Urothelium cell line (cell line): ENCODE measurements at regions not wholly inside any gene's neighbourhood (a gene's known extent, or its start where the extent isn't known, plus 50 kb on each side); places are given as distances from the start of the nearest gene placed in this dataset.
"Not testable (repeated sequence)": the region's sequence is repeated elsewhere in the genome, so short reads cannot be mapped to it uniquely, and the experiment has no call there.

Experiments
- DNase-seq: peaks from one replicate; pipeline ENCODE4 v3.0.0; 2011; ENCODE audit warnings: low spot score, mixed read lengths
- FAIRE-seq: peaks from 2 replicates; lab custom pipeline; 2011; peaks lifted over from hg19 to GRCh38; lab: Jason Lieb, UNC

DNA sequence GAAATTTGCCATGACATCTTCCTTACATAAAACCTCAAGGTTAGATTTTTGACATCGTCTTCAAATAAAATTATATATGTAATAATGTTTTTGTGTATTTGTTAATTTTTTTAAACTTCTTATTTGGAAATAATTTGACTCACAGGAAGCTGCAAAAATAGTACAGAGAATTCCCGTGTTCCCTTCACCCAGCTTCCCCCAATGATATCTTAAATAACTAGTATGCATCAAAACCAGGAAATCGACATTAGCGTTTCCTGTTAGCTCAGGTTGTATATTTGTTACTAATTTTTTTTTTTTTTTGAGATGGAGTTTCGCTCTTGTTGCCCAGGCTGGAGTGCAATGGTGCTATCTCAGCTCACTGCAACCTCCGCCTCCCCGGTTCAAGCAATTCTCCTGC lies 86.3 kb upstream of the SPRY4 start:
- no peak for FAIRE-seq

GRCh38 chr5:142408981-142409481 lies 84.2 kb upstream of the SPRY4 start:
- no peak for FAIRE-seq
- no peak for DNase-seq

More for the DNA sequence above, 86.3 kb upstream of the SPRY4 start:
- no peak for DNase-seq

DNA sequence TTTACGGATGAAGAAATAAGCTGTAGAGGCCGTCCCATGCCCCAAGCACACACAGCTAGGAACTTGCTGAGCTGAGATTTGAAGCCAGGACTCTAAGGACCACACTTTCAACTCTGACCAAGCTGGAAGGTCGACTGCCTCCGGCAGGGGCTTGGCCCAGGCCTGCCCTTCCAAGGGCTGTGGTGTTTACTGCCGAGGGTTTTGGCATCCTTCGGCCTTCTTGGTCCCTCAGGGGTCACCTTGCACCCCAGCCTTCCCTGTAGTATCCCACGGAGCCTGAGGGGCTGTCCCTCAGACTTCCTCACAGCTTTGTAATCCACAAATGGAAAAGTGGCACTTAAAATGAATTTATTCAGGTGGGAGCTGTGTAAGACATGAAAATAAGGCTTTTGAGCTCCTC lies 83.7 kb upstream of the SPRY4 start:
- no peak for DNase-seq
- FAIRE-seq = no peak

- DNase-seq (no peak), FAIRE-seq (no peak)
Measured at GRCh38 chr5:142405814-142406395, 81.1 kb upstream of the SPRY4 start.

- FAIRE-seq (no peak), DNase-seq (no peak)
Measured at GRCh38 chr5:142405023-142405422, 80.2 kb upstream of the SPRY4 start.

GRCh38 chr5:142404046-142404477 lies 79.2 kb upstream of the SPRY4 start:
- DNase-seq (no peak), FAIRE-seq (no peak)

DNA sequence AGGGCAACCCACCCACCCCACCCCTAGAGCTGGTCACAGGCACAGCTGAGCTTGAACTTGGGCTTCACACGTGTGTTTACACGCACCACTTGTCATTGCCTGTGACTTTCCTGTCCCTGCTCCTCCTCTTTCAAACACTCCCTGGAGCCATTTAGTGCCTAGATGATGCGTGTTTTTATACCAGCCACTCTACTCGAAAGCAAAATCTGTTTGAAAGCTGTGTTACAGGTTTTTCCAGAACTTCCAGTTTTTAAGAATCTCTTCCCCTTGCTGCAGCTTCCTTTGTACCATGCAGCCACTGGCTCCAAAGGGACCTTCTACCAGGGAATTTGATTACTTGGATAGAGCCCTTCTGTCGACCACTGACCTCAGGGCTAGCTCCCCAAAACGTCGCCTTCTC lies 78.8 kb upstream of the SPRY4 start:
- no peak for DNase-seq
- no peak for FAIRE-seq

DNA sequence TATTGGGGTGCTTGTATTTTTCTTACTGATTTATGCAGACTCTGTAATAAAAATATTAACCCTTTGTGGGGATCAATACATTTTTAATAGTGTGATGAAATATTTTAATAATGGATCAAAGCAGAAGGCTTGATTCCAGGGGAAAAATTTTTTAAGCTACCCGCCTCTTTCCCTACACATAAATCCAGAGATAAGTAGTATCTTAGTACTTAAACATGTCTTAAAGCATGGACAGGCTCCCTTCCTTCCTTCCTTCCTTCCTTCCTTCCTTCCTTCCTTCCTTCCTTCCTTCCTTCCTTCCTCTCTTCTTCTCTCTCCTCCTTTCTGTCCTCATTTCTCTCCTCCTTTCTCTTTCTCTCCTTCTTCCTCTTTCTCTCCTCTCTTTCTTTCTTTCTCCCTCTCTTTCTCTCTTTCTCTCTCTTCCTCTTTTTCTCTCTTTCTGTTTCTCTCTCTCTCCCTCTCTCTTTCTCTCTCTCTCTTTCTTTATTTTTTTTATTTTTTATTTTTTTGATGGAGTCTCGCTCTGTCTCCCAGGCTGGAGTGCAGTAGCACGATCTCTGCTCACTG lies 78.0 kb upstream of the SPRY4 start:
- FAIRE-seq = no peak
- no peak for DNase-seq

GRCh38 chr5:142400415-142400814 lies 75.6 kb upstream of the SPRY4 start:
- DNase-seq (no peak), FAIRE-seq (no peak)

- DNase-seq = no peak
- no peak for FAIRE-seq
Measured at GRCh38 chr5:142399891-142400290, 75.1 kb upstream of the SPRY4 start.

- no peak for DNase-seq
- FAIRE-seq = no peak
Measured at GRCh38 chr5:142398730-142399055, 73.9 kb upstream of the SPRY4 start.

DNA sequence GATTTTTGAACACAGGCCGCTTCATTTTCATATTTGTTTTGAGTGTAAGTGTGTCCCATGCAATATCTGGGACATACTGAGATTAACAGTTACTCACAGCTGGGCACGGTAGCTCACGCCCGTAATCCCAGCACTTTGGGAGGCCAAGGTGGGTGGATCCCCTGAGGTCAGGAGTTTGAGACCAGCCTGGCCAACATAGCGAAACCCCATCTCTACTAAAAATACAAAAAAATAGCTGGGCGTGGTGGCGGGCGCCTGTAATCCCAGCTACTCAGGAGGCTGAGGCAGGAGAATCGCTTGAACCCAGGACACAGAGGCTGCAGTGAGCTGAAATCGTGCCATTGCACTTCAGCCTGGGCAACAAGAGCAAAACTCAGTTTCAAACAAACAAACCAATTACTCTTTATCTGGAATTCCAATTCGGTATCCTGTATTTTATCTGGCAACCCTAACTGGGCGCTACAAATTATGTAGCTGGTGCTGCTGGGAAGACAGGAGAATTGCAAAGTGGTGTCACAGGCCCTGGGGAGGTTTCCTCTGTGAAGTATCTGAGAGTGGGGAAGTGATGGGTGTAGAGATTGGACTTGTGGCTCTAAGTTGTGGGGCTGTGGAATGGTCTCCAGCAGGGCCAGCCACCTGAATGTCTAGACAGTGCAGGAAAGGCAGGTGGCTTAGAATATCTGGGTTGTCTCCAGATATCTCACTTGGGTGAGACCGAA lies 73.3 kb upstream of the SPRY4 start:
- not testable (repeated sequence) for DNase-seq, FAIRE-seq

DNA sequence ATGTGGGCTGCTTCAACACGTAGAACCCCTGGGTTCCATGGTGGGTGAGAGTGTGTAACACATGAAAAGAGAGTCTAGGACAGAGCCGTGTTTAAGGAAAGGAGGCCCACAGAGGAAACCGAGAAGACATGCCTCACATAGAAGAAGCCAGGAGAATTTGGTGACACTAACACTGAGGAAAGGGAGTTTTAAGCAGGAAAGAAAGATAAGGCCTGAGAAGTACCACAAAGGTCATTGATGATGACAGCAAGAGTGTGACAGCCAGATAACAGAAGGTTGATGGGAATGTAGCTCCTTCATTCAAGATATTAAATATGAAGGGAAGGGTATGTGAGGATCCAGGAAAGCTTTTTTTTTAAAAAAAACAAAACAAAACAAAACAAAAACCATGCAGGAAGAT lies 72.4 kb upstream of the SPRY4 start:
- FAIRE-seq = no peak

DNA sequence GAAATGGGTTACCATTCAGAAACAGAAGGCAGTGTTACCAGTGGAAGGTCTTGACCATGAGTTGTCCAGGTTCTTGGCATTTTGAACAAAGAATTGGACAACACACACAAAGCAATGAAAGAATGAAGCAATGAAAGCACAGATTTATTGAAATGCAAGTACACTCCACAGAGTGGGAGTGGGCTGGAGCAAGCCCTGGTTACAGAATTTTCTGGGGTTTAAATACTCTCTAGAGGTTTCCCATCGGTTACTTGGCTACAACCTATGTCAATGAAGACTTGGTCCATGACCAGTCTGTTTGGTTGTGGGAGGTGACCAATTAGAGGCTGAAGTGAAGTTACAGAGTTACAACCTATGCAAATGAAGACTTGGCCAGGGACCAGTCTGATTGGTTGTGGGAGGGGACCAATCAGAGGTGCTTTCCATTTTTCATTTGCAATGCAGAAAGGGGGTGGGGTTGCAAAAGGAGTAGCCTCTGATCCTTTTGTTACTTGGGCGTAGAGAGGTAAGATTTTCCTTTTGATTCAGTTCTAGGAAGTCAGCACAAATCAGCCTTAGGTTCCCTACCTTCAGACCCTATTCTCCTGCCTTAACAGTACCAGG lies 71.7 kb upstream of the SPRY4 start:
- DNase-seq (no peak), FAIRE-seq (no peak)

More for the DNA sequence above, 72.4 kb upstream of the SPRY4 start:
- DNase-seq = no peak

DNA sequence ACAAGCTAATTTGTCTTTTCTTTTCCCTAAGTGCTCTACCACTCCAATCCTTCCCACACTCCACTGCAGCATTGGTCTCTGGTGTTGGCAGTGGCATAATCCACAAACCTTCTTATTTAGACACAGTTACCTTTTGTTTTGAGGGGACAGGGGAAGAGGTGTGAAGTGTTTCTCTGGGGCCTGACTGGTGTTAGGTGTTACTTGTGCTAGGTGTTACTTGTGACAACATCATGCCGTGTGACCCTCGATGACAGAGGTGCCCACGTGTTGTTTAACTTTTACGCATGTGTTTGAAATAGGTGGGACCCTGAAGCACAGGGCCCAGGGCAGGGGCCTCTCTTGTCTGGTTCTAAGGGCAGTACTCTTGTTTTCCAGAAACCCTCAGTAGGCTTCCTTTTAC lies 70.5 kb upstream of the SPRY4 start:
- DNase-seq (no peak), FAIRE-seq (no peak)

DNA sequence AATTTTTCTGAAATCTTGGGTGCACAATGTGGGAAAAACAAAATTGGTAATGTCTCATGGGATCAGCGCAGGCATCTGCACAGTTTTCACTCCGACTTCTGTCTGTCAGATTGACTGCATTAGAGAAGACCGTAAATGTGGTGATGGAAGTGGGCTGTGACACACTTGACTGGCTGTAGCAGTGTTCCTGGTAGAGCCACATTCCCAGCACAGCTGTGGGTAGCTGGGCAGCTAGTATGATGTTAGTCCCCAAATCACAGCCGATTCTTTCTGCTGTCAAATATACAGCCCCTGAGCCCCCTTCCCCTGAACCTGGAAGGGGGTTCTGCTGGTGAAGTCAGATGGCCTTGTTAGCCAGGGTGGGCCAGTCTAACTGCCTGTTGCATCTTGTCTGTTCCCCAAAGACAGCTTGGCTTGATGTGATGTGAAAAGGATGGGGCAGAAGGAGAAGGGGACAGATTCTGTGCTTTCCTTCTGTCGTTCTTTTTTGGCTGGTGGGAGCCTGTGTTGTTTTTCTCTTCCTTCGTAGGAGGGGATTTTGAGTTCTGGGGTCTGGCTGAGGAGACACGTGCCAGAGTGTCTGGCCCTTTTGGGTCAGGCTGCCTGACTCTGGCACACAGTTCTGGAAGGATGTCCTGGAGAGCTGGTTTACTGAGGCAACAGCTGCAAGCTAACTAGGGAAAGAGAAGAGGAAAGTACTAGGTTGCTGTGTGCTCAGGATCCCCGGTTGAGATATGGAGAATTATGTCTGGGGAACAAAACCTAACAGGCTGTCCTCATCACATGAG lies 66.4 kb upstream of the SPRY4 start:
- no peak for FAIRE-seq
- DNase-seq = no peak

GRCh38 chr5:142390334-142390733 lies 65.5 kb upstream of the SPRY4 start:
- DNase-seq (no peak), FAIRE-seq (no peak)

- DNase-seq = no peak
- FAIRE-seq = no peak
Measured at GRCh38 chr5:142388696-142389095, 63.9 kb upstream of the SPRY4 start.

- FAIRE-seq (no peak), DNase-seq (no peak)
Measured at GRCh38 chr5:142387024-142387682, 62.3 kb upstream of the SPRY4 start.

DNA sequence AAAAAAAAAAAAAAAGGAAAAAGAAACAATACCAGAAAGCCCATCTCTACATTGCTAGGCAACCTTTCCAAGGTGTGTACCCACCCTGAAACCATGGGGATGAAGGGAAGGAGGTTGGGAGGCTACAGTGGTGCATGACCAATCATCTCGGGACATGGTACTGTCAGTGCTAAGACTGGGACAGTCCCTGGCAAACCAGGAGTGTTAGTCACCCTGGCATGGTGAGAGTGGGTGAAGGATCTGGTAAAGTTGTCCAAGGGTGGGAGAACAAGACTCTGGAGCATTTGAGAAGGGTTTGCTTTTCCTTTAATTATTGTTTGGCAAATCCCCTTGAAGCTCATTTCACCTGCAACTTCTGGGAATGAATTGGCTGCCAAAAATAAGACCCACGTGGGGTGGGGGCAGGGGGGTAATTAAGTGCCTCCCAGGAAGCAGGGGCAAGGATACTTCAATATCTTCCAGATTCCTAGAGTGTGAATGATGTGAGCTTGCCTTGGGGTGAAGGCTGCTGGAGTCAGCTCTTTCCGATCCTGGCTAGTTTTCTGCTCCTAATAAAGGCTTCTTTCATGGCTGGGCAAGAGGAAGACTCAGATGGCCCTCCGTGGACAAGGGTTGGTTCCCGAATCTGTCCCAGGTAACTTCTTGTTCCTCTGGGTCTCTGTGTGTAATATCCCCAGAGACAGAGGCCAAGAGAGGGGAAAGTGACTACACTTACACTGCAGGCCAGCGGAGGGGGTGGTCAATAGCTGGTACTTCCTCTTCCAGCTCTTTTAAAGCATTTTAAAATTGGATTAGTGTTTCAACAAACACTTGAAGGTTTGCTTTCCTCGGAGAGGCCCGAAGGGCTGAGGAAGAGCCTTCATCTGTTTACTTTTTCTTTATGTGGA lies 61.6 kb upstream of the SPRY4 start:
- DNase-seq (no peak), FAIRE-seq (no peak)
